A204.1 (cell line): ENCODE measurements at regions not wholly inside any gene's neighbourhood (a gene's known extent, or its start where the extent isn't known, plus 50 kb on each side); places are given as distances from the start of the nearest gene placed in this dataset.
"Not testable (repeated sequence)": the region's sequence is repeated elsewhere in the genome, so short reads cannot be mapped to it uniquely, and the experiment has no call there.

Experiments
- FAIRE-seq: peaks from 2 replicates; lab custom pipeline; 2012; peaks lifted over from hg19 to GRCh38; lab: Jason Lieb, UNC

- no peak for FAIRE-seq
Measured at GRCh38 chr1:9441451-9442133, 97.7 kb upstream of the SLC25A33 start.

GRCh38 chr1:9442278-9442846 is 96.9 kb upstream of the SLC25A33 start:
- FAIRE-seq = no peak

GRCh38 chr1:9442986-9443385 is 96.3 kb upstream of the SLC25A33 start:
- FAIRE-seq = no peak

GRCh38 chr1:9443913-9444445 is 95.3 kb upstream of the SLC25A33 start:
- no peak for FAIRE-seq

- FAIRE-seq = no peak
Measured at GRCh38 chr1:9444532-9444931, 94.7 kb upstream of the SLC25A33 start.

- not testable (repeated sequence) for FAIRE-seq
Measured at GRCh38 chr1:9445081-9445480, 94.2 kb upstream of the SLC25A33 start.

- FAIRE-seq = no peak
Measured at GRCh38 chr1:9447215-9447960, 91.9 kb upstream of the SLC25A33 start.

GRCh38 chr1:9448132-9449109 is 90.8 kb upstream of the SLC25A33 start:
- FAIRE-seq = no peak

- FAIRE-seq = no peak
Measured at GRCh38 chr1:9449110-9449627, 90.1 kb upstream of the SLC25A33 start.

- FAIRE-seq = no peak
Measured at GRCh38 chr1:9449976-9450696, 89.1 kb upstream of the SLC25A33 start.

- FAIRE-seq = no peak
Measured at GRCh38 chr1:9451081-9451480, 88.2 kb upstream of the SLC25A33 start.

GRCh38 chr1:9452516-9453140 is 86.6 kb upstream of the SLC25A33 start:
- FAIRE-seq = no peak

GRCh38 chr1:9453375-9453774 is 85.9 kb upstream of the SLC25A33 start:
- FAIRE-seq = no peak

- no peak for FAIRE-seq
Measured at GRCh38 chr1:9453779-9454418, 85.4 kb upstream of the SLC25A33 start.

- FAIRE-seq = no peak
Measured at GRCh38 chr1:9454494-9455066, 84.7 kb upstream of the SLC25A33 start.

GRCh38 chr1:9455487-9456234 is 83.6 kb upstream of the SLC25A33 start:
- no peak for FAIRE-seq

GRCh38 chr1:9456833-9457232 is 82.4 kb upstream of the SLC25A33 start:
- no peak for FAIRE-seq

- FAIRE-seq = no peak
Measured at GRCh38 chr1:9459816-9460407, 79.4 kb upstream of the SLC25A33 start.

GRCh38 chr1:9465640-9466039 is 73.6 kb upstream of the SLC25A33 start:
- no peak for FAIRE-seq
